Stimulated activated CD8-positive, alpha-beta memory T cell treated with anti-CD3 and anti-CD28 coated beads, Interleukin-4, amount 100 ng/mL, for 4 hours (primary cell): ENCODE measurements at regions not wholly inside any gene's neighbourhood (a gene's known extent, or its start where the extent isn't known, plus 50 kb on each side); places are given as distances from the start of the nearest gene placed in this dataset.
A peak's percentile ranks its signal among the peaks of the same experiment; 100 is the strongest.

Source experiments
- DNase-seq, 2 donors: peaks; one replicate each; pipeline ENCODE4 v3.0.0-alpha.2; 2020; ENCODE audit warnings: low read depth in 2 of 2, low spot score in 1 of 2

GRCh38 chr12:92615086-92615485, 87.7 kb upstream of the PLEKHG7 start:
- no peak for DNase-seq

- no peak for DNase-seq
Observed at GRCh38 chr12:92614502-92614901, 88.3 kb upstream of the PLEKHG7 start.

GRCh38 chr12:92614001-92614400, 88.8 kb upstream of the PLEKHG7 start:
- DNase-seq = no peak

- DNase-seq = no peak
Observed at GRCh38 chr12:92612611-92613010, 90.2 kb upstream of the PLEKHG7 start.

GRCh38 chr12:92608151-92609091, 94.4 kb upstream of the PLEKHG7 start:
- DNase-seq = no peak

- DNase-seq = no peak
Observed at GRCh38 chr12:92606956-92607355, 95.8 kb upstream of the PLEKHG7 start.

- no peak for DNase-seq
Observed at GRCh38 chr12:92605621-92606170, 97.1 kb upstream of the PLEKHG7 start.

- DNase-seq = no peak
Observed at GRCh38 chr12:92604786-92605185, 98.0 kb upstream of the PLEKHG7 start.

- no peak for DNase-seq
Observed at GRCh38 chr12:92603741-92604432, 98.9 kb upstream of the PLEKHG7 start.

GRCh38 chr12:92602930-92603623, 99.7 kb upstream of the PLEKHG7 start:
- DNase-seq = no peak

GRCh38 chr12:92602476-92602875, 100.3 kb upstream of the PLEKHG7 start:
- DNase-seq = no peak

- DNase-seq = no peak
Observed at GRCh38 chr12:92601680-92602079, 101.1 kb upstream of the PLEKHG7 start.

GRCh38 chr12:92601176-92601575, 101.6 kb upstream of the PLEKHG7 start:
- DNase-seq = no peak

- DNase-seq = no peak
Observed at GRCh38 chr12:92600052-92600451, 102.7 kb upstream of the PLEKHG7 start.

GRCh38 chr12:92597997-92598396, 104.8 kb upstream of the PLEKHG7 start:
- DNase-seq = no peak

GRCh38 chr12:92597118-92597517, 105.7 kb upstream of the PLEKHG7 start:
- no peak for DNase-seq

GRCh38 chr12:92596383-92596782, 106.4 kb upstream of the PLEKHG7 start:
- DNase-seq = no peak

GRCh38 chr12:92595663-92596062, 107.1 kb upstream of the PLEKHG7 start:
- no peak for DNase-seq

GRCh38 chr12:92593734-92594402, 108.9 kb upstream of the PLEKHG7 start:
- peak; percentile 49 to 71 for DNase-seq

GRCh38 chr12:92585115-92585727, 117.6 kb upstream of the PLEKHG7 start:
- DNase-seq = no peak
